ENCODE measurements at regions not wholly inside any gene's neighbourhood (a gene's known extent, or its start where the extent isn't known, plus 50 kb on each side); places are given as distances from the start of the nearest gene placed in this dataset.

GRCh38 chr14:38838979-38839323 lies 264.1 kb downstream of the SEC23A start:
- TF ChIP-seq CTCF (IDR thresholded peaks at IDR 0.05; ENCODE audit: low read depth, low read length, missing control alignments), result no peak
- in situ Hi-C loops (cut with HindIII; ENCODE audit: low sequenced_read_pairs), result no loop called here
- DNase-seq (ENCODE audit: low read depth), result no peak
- no peak overlapping the region for H3K4me3 ChIP-seq (ENCODE audit: low read depth, low read length)

DNA sequence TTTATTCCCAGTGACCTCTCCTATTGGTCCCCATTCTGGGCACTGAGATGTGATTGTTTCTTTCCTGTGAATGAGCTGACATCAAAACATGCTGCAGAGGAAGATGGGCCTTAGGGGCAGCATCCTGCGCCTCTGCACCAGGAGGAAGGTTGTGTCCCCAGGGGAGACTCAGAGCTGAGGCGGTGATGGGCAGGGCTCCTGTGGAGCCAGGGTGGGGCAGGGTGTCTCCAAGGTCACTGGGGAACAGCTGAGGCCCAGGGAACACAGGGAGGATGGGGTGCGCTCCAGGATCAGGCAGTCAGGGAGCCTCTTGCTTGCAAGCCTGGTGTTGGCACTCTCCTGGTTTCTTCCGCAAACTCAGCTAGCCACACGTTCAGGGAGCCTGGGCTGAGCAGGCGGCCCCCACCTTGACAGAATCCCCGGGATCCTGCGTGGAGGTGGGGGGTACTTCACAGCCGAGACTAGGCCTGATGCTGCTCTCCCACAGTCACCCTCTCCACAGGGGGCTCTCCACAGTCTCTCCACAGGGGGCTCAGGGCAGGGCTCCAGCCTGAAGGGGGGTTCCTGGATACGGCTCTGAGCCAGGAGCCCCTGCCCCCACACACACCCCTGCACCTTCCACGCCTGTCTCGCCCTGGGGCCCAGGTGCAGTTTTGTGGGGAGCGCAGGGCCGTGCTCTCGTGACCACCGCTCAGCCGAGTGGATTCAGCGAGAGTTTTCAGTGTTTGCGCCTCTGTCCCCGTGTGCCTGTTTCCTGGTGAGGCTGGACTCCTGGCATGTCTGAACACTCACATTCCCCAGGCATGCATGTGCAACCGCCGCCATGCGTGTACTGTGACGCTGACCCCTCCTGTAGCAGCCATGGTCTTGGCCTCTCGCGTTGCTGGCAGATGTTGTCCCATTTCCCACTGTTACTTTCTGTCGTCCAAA lies 264.7 kb downstream of the SEC23A start:
- in situ Hi-C loops (cut with HindIII; ENCODE audit: low sequenced_read_pairs), result no loop called here
- no peak overlapping the region for H3K4me3 ChIP-seq (ENCODE audit: low read depth, low read length)
- DNase-seq (ENCODE audit: low read depth), result no peak
- no peak for TF ChIP-seq CTCF (IDR thresholded peaks at IDR 0.05; ENCODE audit: low read depth, low read length, missing control alignments)

DNA sequence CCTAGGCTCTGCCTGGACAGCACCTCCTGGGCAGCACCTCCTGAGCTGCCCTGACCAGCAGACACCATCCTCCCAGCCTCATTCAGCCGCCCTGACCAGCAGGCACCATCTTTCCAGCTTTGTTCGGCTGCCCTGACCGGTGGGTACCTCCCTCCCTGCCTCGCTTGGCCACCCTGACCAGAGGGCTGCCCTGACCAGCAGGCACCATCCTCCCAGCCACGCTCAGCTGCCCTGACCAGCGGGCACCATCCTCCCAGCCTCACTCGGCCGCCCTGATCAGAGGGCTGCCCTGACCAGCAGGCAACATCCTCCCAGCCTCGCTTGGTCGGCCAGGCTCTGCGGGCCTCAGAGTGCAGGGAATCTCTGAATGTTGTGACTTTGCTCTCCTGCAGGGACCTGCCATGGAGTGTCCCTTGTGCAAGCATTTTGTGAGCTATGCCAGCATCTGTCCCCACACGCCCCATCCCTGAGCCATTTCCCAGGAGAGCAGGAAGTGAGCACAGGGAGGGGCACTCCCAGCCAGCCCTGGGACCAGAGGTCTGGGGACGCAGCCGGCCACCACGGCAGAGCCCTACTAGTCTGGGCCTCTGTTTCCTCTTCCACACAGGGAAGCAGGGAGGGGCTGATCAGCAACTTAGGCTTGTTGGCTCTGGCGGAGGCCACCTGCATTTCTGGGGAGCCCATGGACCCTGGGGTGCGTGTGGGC lies 265.5 kb downstream of the SEC23A start:
- H3K4me3 ChIP-seq (ENCODE audit: low read depth, low read length), result no peak overlapping the region
- DNase-seq (ENCODE audit: low read depth), result no peak
- TF ChIP-seq CTCF (IDR thresholded peaks at IDR 0.05; ENCODE audit: low read depth, low read length, missing control alignments), result no peak
- in situ Hi-C loops (cut with HindIII; ENCODE audit: low sequenced_read_pairs), result no loop called here

DNA sequence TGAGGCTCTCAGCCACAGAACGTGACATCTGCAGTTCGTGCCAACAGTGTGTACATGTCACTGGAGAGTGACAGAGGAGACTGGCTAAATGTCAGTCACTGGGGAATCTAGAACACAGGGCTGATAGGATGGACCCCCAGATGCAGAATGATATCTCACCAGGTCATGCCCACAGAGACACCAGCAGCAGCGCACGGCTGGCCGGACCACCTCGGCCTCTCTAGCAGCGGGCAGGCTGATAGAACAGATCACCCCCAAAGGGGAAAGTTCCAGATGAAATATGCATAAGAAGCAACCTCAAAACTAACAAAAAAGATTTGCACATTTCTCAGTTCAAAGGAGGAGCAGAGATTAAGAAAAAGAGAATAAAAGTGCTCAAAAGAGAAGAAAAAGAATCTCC lies 266.5 kb downstream of the SEC23A start:
- no peak for DNase-seq (ENCODE audit: low read depth)
- no peak overlapping the region for H3K4me3 ChIP-seq (ENCODE audit: low read depth, low read length)
- no peak for TF ChIP-seq CTCF (IDR thresholded peaks at IDR 0.05; ENCODE audit: low read depth, low read length, missing control alignments)
- in situ Hi-C loops (cut with HindIII; ENCODE audit: low sequenced_read_pairs), result no loop called here

DNA sequence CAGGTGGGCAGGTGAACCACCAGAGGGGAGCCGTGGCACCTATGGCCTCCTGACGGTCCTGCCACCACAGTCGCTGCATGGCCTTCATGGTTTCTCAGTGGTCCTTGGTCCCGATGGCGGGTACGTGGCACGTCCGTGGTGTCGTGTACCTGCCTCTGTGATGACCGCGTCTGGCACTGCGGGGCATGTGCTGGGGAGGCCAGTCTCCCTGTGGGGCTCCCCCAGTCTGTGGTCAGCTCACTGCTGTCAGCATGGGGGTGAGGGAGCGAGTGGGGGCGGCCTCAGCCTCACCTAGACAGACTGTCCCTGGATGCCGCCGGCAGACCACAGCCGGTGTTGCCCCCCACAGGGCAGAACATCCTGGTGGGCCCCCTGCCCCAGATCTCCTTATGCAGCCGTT lies 267.2 kb downstream of the SEC23A start:
- DNase-seq (ENCODE audit: low read depth), result no peak
- TF ChIP-seq CTCF (IDR thresholded peaks at IDR 0.05; ENCODE audit: low read depth, low read length, missing control alignments), result no peak

GRCh38 chr14:38828183-38828827 lies 274.7 kb downstream of the SEC23A start:
- in situ Hi-C loops (cut with HindIII; ENCODE audit: low sequenced_read_pairs), result no loop called here
- no peak for TF ChIP-seq CTCF (IDR thresholded peaks at IDR 0.05; ENCODE audit: low read depth, low read length, missing control alignments)
- no peak for DNase-seq (ENCODE audit: low read depth)
- H3K4me3 ChIP-seq (ENCODE audit: low read depth, low read length), result no peak overlapping the region

More for the DNA sequence above, 267.2 kb downstream of the SEC23A start:
- no peak overlapping the region for H3K4me3 ChIP-seq (ENCODE audit: low read depth, low read length)
- in situ Hi-C loops (cut with HindIII; ENCODE audit: low sequenced_read_pairs), result no loop called here

Measured in astrocyte of the cerebellum (primary cell).